Loucy (cell line): ENCODE measurements at regions not wholly inside any gene's neighbourhood (a gene's known extent, or its start where the extent isn't known, plus 50 kb on each side); places are given as distances from the start of the nearest gene placed in this dataset.

Experiments used
- CTCF ChIP-seq: fragments of 200-600 bp; sonication (generic); conservative IDR thresholded peaks from 2 replicates; pipeline ENCODE4 v1.5.1; 2014; ENCODE audit warnings: mild to moderate bottlenecking, antibody characterized with exemption, low read length
- EZH2phosphoT487 ChIP-seq: fragments of 200-600 bp; IDR thresholded peaks from 2 replicates; pipeline ENCODE4 v1.6.1; 2018; ENCODE audit warnings: antibody characterized with exemption, mild to moderate bottlenecking, moderate library complexity, borderline replicate concordance

DNA sequence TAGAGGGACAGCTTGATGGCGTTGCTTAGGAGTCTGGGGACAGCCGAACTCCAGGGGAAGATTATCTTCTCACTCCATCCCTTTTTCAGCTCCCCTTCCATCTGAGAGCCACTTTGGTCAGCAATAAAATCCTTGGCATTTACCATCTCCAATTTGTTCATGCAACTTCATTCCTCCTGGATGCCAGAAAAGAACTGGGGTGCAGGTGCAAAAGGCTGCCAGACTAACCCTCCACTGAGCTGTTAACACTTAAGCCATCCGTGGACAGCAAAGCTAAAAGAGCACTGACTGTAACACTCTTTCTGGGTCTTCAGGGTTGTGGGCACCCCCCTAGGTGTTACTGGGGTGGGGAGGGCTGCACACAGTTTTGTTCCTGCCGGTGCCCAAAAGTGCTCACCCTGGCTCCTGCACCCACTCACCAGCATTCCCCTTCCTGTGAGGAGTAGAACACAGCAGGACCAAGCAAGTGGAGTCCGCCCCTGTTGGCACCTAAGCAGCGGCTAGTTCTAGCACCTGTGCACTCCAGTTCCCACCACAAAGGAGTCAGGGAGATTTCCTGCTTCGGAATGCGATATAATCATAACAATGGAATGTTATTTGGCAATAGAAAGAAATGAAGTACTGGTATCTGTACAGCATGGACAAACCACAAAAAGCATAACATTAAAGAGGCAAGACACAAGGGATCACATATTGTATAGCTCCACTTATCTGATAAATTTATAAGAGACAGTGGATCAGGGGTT is 95.1 kb downstream of the NPY start:
- TF ChIP-seq CTCF (no peak), EZH2phosphoT487 (no peak)
